ENCODE measurements at regions not wholly inside any gene's neighbourhood (a gene's known extent, or its start where the extent isn't known, plus 50 kb on each side); places are given as distances from the start of the nearest gene placed in this dataset.

- peaks cover 16% of the 10 kb centered on the region; the same call in 1 of the 2 replicates for H3F3A ChIP-seq (ENCODE audit: insufficient read depth)
- H3K9me2 ChIP-seq (ENCODE audit: insufficient read depth), result no peaks in the 10 kb centered on the region
- 25 to 43% methylated on average over 1 of the region's 1 CpG for WGBS, 2 experiments (ENCODE audit: low coverage in 1 of 2, low lambda C conversion rate in 2 of 2, missing lambda C conversion rate in 2 of 2)
- H3K4me2 ChIP-seq (ENCODE audit: unreplicated experiment), result no peak overlapping the region
- peaks cover 15% of the 10 kb centered on the region for H3K79me2 ChIP-seq (ENCODE audit: insufficient read depth)
- no peak overlapping the region for H2AFZ ChIP-seq
- no peaks in the 10 kb centered on the region for H4K20me1 ChIP-seq (ENCODE audit: insufficient read depth)
- no peaks in the 10 kb centered on the region for H3K36me3 ChIP-seq (ENCODE audit: low read depth)
- TF ChIP-seq EZH2 (IDR thresholded peaks at IDR 0.05; ENCODE audit: insufficient read depth, poor library complexity, severe bottlenecking) (no peak), EZH2phosphoT487 (IDR thresholded peaks at IDR 0.05; ENCODE audit: insufficient read depth, low read depth) (no peak)
- H3K9me3 ChIP-seq (ENCODE audit: low read depth), result no peaks in the 10 kb centered on the region
- H3K27ac ChIP-seq, result no peak overlapping the region
- peaks cover 33% of the 10 kb centered on the region for H3K4me1 ChIP-seq (ENCODE audit: insufficient read depth)
- no peaks in the 10 kb centered on the region for H3K27me3 ChIP-seq (replicated peaks; ENCODE audit: insufficient read depth)
- no peak for DNase-seq
- in situ Hi-C loops (cut with MboI), result no loop called here
- no peak overlapping the region for H3K9ac ChIP-seq
- no peak overlapping the region for H3K4me3 ChIP-seq
These were observed 126.3 kb upstream of the DPYD start for GRCh38 chr1:98047171-98047570.

- in situ Hi-C loops (cut with MboI), result no loop called here
- peaks cover 26% of the 10 kb centered on the region for H3K79me2 ChIP-seq (ENCODE audit: insufficient read depth)
- 4 to 6% methylated on average over 44 to 50 of the region's 51 CpGs for WGBS, 2 experiments (ENCODE audit: low coverage in 1 of 2, low lambda C conversion rate in 2 of 2, missing lambda C conversion rate in 2 of 2)
- peak overlapping the region; percentile 89 for H3K4me3 ChIP-seq
- H3K4me1 ChIP-seq (ENCODE audit: insufficient read depth), result peaks cover 35% of the 10 kb centered on the region
- H3K27me3 ChIP-seq (replicated peaks; ENCODE audit: insufficient read depth), result no peaks in the 10 kb centered on the region
- H3F3A ChIP-seq (ENCODE audit: insufficient read depth), result peaks cover 9% of the 10 kb centered on the region; the same call in 1 of the 2 replicates
- H3K27ac ChIP-seq, result peak overlapping the region; percentile 46
- peak overlapping the region; percentile 84 for H2AFZ ChIP-seq
- H3K36me3 ChIP-seq (ENCODE audit: low read depth), result no peaks in the 10 kb centered on the region
- peak overlapping the region; percentile 78 for H3K4me2 ChIP-seq (ENCODE audit: unreplicated experiment)
- DNase-seq, result peak; percentile 85
- H3K9me3 ChIP-seq (ENCODE audit: low read depth), result no peaks in the 10 kb centered on the region
- peak overlapping the region; percentile 82 for H3K9ac ChIP-seq
- no peaks in the 10 kb centered on the region for H3K9me2 ChIP-seq (ENCODE audit: insufficient read depth)
- no peaks in the 10 kb centered on the region for H4K20me1 ChIP-seq (ENCODE audit: insufficient read depth)
- TF ChIP-seq EZH2 (IDR thresholded peaks at IDR 0.05; ENCODE audit: insufficient read depth, poor library complexity, severe bottlenecking), result no peak
- no peak for TF ChIP-seq EZH2phosphoT487 (IDR thresholded peaks at IDR 0.05; ENCODE audit: insufficient read depth, low read depth)
These were observed 125.2 kb upstream of the DPYD start for GRCh38 chr1:98045767-98046641.

DNA sequence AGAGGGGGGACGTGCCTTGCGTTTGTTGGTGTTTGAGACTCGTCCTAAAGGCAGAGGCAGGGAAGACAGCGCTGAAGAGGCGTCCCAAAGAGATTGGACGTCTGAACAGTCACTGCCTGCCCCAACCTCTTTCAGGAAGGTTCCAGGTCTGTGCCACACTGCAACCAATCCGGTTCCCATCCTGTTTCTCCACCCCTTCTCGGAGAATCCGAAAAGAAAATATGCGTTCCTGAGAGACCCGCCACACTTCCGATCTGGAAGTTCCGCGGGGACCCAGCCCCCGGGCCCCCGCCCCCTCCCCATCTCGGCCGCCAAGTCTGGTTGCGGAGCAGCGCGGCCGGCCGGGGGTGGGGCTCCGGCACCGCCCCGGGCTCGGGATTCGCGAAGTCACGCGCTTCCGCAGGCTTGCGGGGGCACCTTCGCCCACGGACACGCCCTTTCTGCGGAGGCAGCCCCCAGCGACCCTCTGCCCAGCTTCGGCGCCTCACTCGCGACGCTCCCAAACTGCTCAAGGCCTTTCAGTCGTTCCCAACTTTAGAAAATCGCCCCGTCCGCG lies 124.5 kb upstream of the DPYD start:
- Histone ChIP-seq H3K36me3 (ENCODE audit: low read depth) (no peaks in the 10 kb centered on the region), H3K27me3 (replicated peaks; ENCODE audit: insufficient read depth) (no peaks in the 10 kb centered on the region), H3K4me2 (ENCODE audit: unreplicated experiment) (peak overlapping the region; percentile 78), H3K9me3 (ENCODE audit: low read depth) (no peaks in the 10 kb centered on the region), H3K79me2 (ENCODE audit: insufficient read depth) (peaks cover 33% of the 10 kb centered on the region), H3K4me1 (ENCODE audit: insufficient read depth) (peaks cover 35% of the 10 kb centered on the region), H2AFZ (peak overlapping the region; percentile 84), H3K4me3 (peak overlapping the region; percentile 89), H3F3A (ENCODE audit: insufficient read depth) (peaks cover 9% of the 10 kb centered on the region; the same call in 1 of the 2 replicates), H3K27ac (peak overlapping the region; percentile 46), H3K9me2 (ENCODE audit: insufficient read depth) (no peaks in the 10 kb centered on the region), H3K9ac (peak overlapping the region; percentile 82), H4K20me1 (ENCODE audit: insufficient read depth) (no peaks in the 10 kb centered on the region)
- in situ Hi-C loops (cut with MboI), result no loop called here
- TF ChIP-seq EZH2 (IDR thresholded peaks at IDR 0.05; ENCODE audit: insufficient read depth, poor library complexity, severe bottlenecking) (no peak), EZH2phosphoT487 (IDR thresholded peaks at IDR 0.05; ENCODE audit: insufficient read depth, low read depth) (no peak)
- 3 to 5% methylated on average over 33 to 48 of the region's 48 CpGs for WGBS, 2 experiments (ENCODE audit: low coverage in 1 of 2, low lambda C conversion rate in 2 of 2, missing lambda C conversion rate in 2 of 2)
- DNase-seq, result peak; percentile 81

GRCh38 chr1:98044766-98045165 lies 123.9 kb upstream of the DPYD start:
- in situ Hi-C loops (cut with MboI), result no loop called here
- Histone ChIP-seq H3K9ac (peak overlapping the region; percentile 82), H3K27ac (peak overlapping the region; percentile 46)

More at GRCh38 chr1:98044766-98045165, 123.9 kb upstream of the DPYD start:
- H3K27me3 ChIP-seq (replicated peaks; ENCODE audit: insufficient read depth), result no peaks in the 10 kb centered on the region
- H3K4me2 ChIP-seq (ENCODE audit: unreplicated experiment), result peak overlapping the region; percentile 78
- peaks cover 38% of the 10 kb centered on the region for H3K79me2 ChIP-seq (ENCODE audit: insufficient read depth)
- WGBS, 2 experiments (ENCODE audit: low coverage in 1 of 2, low lambda C conversion rate in 2 of 2, missing lambda C conversion rate in 2 of 2), result 17 to 28% methylated on average over 16 of the region's 16 CpGs
- H4K20me1 ChIP-seq (ENCODE audit: insufficient read depth), result no peaks in the 10 kb centered on the region
- H3K4me1 ChIP-seq (ENCODE audit: insufficient read depth), result peaks cover 34% of the 10 kb centered on the region
- no peaks in the 10 kb centered on the region for H3K9me3 ChIP-seq (ENCODE audit: low read depth)
- TF ChIP-seq EZH2 (IDR thresholded peaks at IDR 0.05; ENCODE audit: insufficient read depth, poor library complexity, severe bottlenecking) (no peak), EZH2phosphoT487 (IDR thresholded peaks at IDR 0.05; ENCODE audit: insufficient read depth, low read depth) (no peak)
- DNase-seq, result peak; percentile 56
- peak overlapping the region; percentile 89 for H3K4me3 ChIP-seq
- no peaks in the 10 kb centered on the region for H3K36me3 ChIP-seq (ENCODE audit: low read depth)
- H3F3A ChIP-seq (ENCODE audit: insufficient read depth), result peaks cover 9% of the 10 kb centered on the region; the same call in 1 of the 2 replicates
- peak overlapping the region; percentile 84 for H2AFZ ChIP-seq
- H3K9me2 ChIP-seq (ENCODE audit: insufficient read depth), result no peaks in the 10 kb centered on the region
